ENCODE measurements at regions not wholly inside any gene's neighbourhood (a gene's known extent, or its start where the extent isn't known, plus 50 kb on each side); places are given as distances from the start of the nearest gene placed in this dataset.

DNA sequence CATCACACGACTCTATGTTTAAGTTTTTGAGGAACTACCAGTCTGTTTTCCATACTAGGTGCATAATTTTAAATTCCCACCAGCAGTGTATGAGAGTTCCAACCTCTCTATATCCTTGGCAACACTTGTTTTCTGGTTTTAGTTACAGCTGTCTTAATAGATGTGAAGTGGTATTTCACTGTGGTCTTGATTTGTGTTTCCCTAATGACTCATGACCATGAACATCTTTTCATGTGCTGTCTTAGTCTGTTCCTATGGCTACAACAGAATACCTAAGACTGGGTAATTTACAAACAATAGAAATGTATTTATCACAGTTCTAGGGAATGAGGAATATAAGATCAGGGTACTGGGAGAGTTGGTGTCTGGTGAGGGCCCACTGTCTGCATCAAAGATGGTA, 51.5 kb upstream of the GPR78 start:
- TF ChIP-seq, protein P1, sequence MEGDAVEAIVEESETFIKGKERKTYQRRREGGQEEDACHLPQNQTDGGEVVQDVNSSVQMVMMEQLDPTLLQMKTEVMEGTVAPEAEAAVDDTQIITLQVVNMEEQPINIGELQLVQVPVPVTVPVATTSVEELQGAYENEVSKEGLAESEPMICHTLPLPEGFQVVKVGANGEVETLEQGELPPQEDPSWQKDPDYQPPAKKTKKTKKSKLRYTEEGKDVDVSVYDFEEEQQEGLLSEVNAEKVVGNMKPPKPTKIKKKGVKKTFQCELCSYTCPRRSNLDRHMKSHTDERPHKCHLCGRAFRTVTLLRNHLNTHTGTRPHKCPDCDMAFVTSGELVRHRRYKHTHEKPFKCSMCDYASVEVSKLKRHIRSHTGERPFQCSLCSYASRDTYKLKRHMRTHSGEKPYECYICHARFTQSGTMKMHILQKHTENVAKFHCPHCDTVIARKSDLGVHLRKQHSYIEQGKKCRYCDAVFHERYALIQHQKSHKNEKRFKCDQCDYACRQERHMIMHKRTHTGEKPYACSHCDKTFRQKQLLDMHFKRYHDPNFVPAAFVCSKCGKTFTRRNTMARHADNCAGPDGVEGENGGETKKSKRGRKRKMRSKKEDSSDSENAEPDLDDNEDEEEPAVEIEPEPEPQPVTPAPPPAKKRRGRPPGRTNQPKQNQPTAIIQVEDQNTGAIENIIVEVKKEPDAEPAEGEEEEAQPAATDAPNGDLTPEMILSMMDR (IDR thresholded peaks at IDR 0.05), result no peak
- no peak for TF ChIP-seq EP300 (IDR thresholded peaks at IDR 0.05)
